Suppressor macrophage treated with lipopolysaccharide for 1 hour (primary cell): ENCODE measurements at regions not wholly inside any gene's neighbourhood (a gene's known extent, or its start where the extent isn't known, plus 50 kb on each side); places are given as distances from the start of the nearest gene placed in this dataset.
A peak's percentile ranks its signal among the peaks of the same experiment; 100 is the strongest.

Experiments used
- DNase-seq, 3 donors: peaks; one replicate each; pipeline ENCODE4 v3.0.0-alpha.2; 2020 to 2022

- DNase-seq, result no peak
These were observed 208.2 kb upstream of the ADRA1B start for GRCh38 chr5:159708090-159708489.

GRCh38 chr5:159712672-159713071, 203.6 kb upstream of the ADRA1B start:
- no peak for DNase-seq

- no peak for DNase-seq
These were observed 203.0 kb upstream of the ADRA1B start for GRCh38 chr5:159713254-159713653.

GRCh38 chr5:159713773-159714172, 202.5 kb upstream of the ADRA1B start:
- no peak for DNase-seq

- DNase-seq, result no peak
These were observed 190.8 kb upstream of the ADRA1B start for GRCh38 chr5:159725475-159725874.

GRCh38 chr5:159727167-159727566, 189.1 kb upstream of the ADRA1B start:
- DNase-seq, result no peak

GRCh38 chr5:159730285-159730684, 186.0 kb upstream of the ADRA1B start:
- no peak for DNase-seq

- no peak for DNase-seq
These were observed 184.1 kb upstream of the ADRA1B start for GRCh38 chr5:159732220-159732619.

GRCh38 chr5:159734366-159734765, 181.9 kb upstream of the ADRA1B start:
- no peak for DNase-seq

GRCh38 chr5:159735036-159735435, 181.2 kb upstream of the ADRA1B start:
- no peak for DNase-seq

- no peak for DNase-seq
These were observed 180.3 kb upstream of the ADRA1B start for GRCh38 chr5:159735749-159736660.

- no peak for DNase-seq
These were observed 179.4 kb upstream of the ADRA1B start for GRCh38 chr5:159736844-159737243.

GRCh38 chr5:159737263-159737662, 179.0 kb upstream of the ADRA1B start:
- DNase-seq, result no peak

GRCh38 chr5:159741829-159742322, 174.4 kb upstream of the ADRA1B start:
- DNase-seq, result no peak

- DNase-seq, result no peak
These were observed 173.0 kb upstream of the ADRA1B start for GRCh38 chr5:159743234-159743633.

GRCh38 chr5:159746707-159747106, 169.6 kb upstream of the ADRA1B start:
- DNase-seq, result no peak

- peak in 2 of 3 donors; percentile 49 to 57 for DNase-seq
These were observed 167.1 kb upstream of the ADRA1B start for GRCh38 chr5:159749146-159749545.

- no peak for DNase-seq
These were observed 166.1 kb upstream of the ADRA1B start for GRCh38 chr5:159750226-159750625.

GRCh38 chr5:159751459-159751858, 164.8 kb upstream of the ADRA1B start:
- DNase-seq, result no peak

- no peak for DNase-seq
These were observed 163.5 kb upstream of the ADRA1B start for GRCh38 chr5:159752622-159753275.

GRCh38 chr5:159758189-159758588, 158.1 kb upstream of the ADRA1B start:
- no peak for DNase-seq

GRCh38 chr5:159759791-159760290, 156.4 kb upstream of the ADRA1B start:
- DNase-seq, result no peak

- DNase-seq, result no peak
These were observed 153.4 kb upstream of the ADRA1B start for GRCh38 chr5:159762921-159763320.

- DNase-seq, result peak in 1 of 3 donors; percentile 13
These were observed 152.7 kb upstream of the ADRA1B start for GRCh38 chr5:159763562-159763961.
